ENCODE measurements at regions not wholly inside any gene's neighbourhood (a gene's known extent, or its start where the extent isn't known, plus 50 kb on each side); places are given as distances from the start of the nearest gene placed in this dataset.

GRCh38 chr2:134110532-134110931 lies 143.3 kb upstream of the MGAT5 start:
- no peak overlapping the region for H3K4me3 ChIP-seq
- ATAC-seq (no peak), DNase-seq (no peak)
- no peaks in the 10 kb centered on the region for H3K27me3 ChIP-seq
- peaks cover 0 to 16% (median 7%) of the 10 kb centered on the region in 12 donors for H3K9me3 ChIP-seq
- H3K36me3 ChIP-seq: no peaks in the 10 kb centered on the region
- intact Hi-C loops (cut with DNase I): loop anchor here in 2 of 10 donors (5.0 to 10.0 kb wide), 2 partner anchors 226 to 782 kb away; no protein-coding TSS in a partner anchor
- WGBS, 4 donors: 89 to 94% (median 94%) methylated on average over 3 of the region's 3 CpGs
- H3K4me1 ChIP-seq: no peaks in the 10 kb centered on the region
- no peak for TF ChIP-seq CTCF (IDR thresholded peaks at IDR 0.05)
- H3K27ac ChIP-seq: no peak overlapping the region

GRCh38 chr2:134117676-134118075 lies 136.2 kb upstream of the MGAT5 start:
- Histone ChIP-seq H3K4me3 (no peak overlapping the region), H3K9me3 (no peaks in the 10 kb centered on the region), H3K27ac (no peak overlapping the region), H3K27me3 (no peaks in the 10 kb centered on the region), H3K4me1 (peaks cover 7 to 35% (median 27%) of the 10 kb centered on the region in 12 donors), H3K36me3 (no peaks in the 10 kb centered on the region)
- intact Hi-C loops (cut with DNase I): loop anchor here (1.0 to 10.0 kb wide), 15 partner anchors 90 to 334 kb away; no protein-coding TSS in a partner anchor
- WGBS, 4 donors: 15 to 25% (median 22%) methylated on average over 2 of the region's 2 CpGs
- ATAC-seq (no peak), DNase-seq (no peak)
- TF ChIP-seq CTCF (IDR thresholded peaks at IDR 0.05) (no peak), POLR2A (IDR thresholded peaks at IDR 0.05) (no peak)

GRCh38 chr2:134118279-134119116 lies 135.4 kb upstream of the MGAT5 start:
- Histone ChIP-seq H3K4me3 (peak overlapping the region in 3 of 12 donors; percentile 5 to 99 (median 73)), H3K4me1 (peaks cover 10 to 43% (median 34%) of the 10 kb centered on the region in 12 donors)

More at GRCh38 chr2:134118279-134119116, 135.4 kb upstream of the MGAT5 start:
- H3K9me3 ChIP-seq: no peaks in the 10 kb centered on the region
- intact Hi-C loops (cut with DNase I): loop anchor here (1.0 to 10.0 kb wide), 16 partner anchors 89 to 333 kb away; no protein-coding TSS in a partner anchor
- ATAC-seq (peak; percentile 42 to 72 (median 53)), DNase-seq (peak; percentile 84 to 91 (median 86))
- H3K27ac ChIP-seq: peak overlapping the region; percentile 33 to 96 (median 94)
- H3K27me3 ChIP-seq: no peaks in the 10 kb centered on the region
- peak; percentile 67 to 94 (median 84) for TF ChIP-seq CTCF (IDR thresholded peaks at IDR 0.05)
- TF ChIP-seq POLR2A (IDR thresholded peaks at IDR 0.05): no peak
- no peaks in the 10 kb centered on the region for H3K36me3 ChIP-seq
- WGBS, 4 donors: 23 to 24% (median 24%) methylated on average over 8 of the region's 8 CpGs
